HCT116 (cell line): ENCODE measurements at regions not wholly inside any gene's neighbourhood (a gene's known extent, or its start where the extent isn't known, plus 50 kb on each side); places are given as distances from the start of the nearest gene placed in this dataset.

Experiments used
- ATAC-seq: fragments of 200-7000 bp; cut with Tn5 transposase; 2 replicates; pipeline ENCODE4 v1.9.1; 2020; ENCODE audit warnings: mild to moderate bottlenecking, moderate library complexity
- BruUV-seq: library from RNA; stranded (reverse); fragments of 400-500 nt; replicated peaks from 2 replicates; lab custom pipeline; 2021; lab: Mats Ljungman, UMichigan
- CTCF ChIA-PET: fragments of 300-600 bp; sonication (Branson Sonifier 250); formaldehyde crosslinking; loops from one replicate; lab custom pipeline; 2021; ENCODE audit warnings: antibody characterized with exemption; lab: Charles Lee
- POLR2A ChIA-PET: fragments of 300-600, 350-600 bp; sonication (Branson Sonifier 250); formaldehyde crosslinking; loops from one replicate; lab custom pipeline; 2021; ENCODE audit warnings: antibody characterized with exemption; lab: Charles Lee
- RAD21 ChIA-PET, 2 experiments: fragments of 300-600 bp; sonication (Branson Sonifier 250); formaldehyde crosslinking; loops; one replicate each; lab custom pipeline; 2023; ENCODE audit warnings: low total read pairs in 2 of 2; ENCODE audit not compliant: uncharacterized antibody in 2 of 2, unreplicated experiment in 2 of 2, low non-redundant PET in 1 of 2; lab: Charles Lee
- DNase-seq: peaks from one replicate; pipeline ENCODE4 v3.0.0-alpha.2; 2010; ENCODE audit warnings: low read depth, low spot score
- H2AFZ ChIP-seq: fragments of 200-600 bp; shearing (Covaris generic), sonication (generic); 2 replicates; pipeline ENCODE4 v1.6.1; 2017; ENCODE audit warnings: low read depth, mixed run types, mixed read lengths, antibody characterized with exemption, low read length; ENCODE audit not compliant: poor library complexity, severe bottlenecking
- H3K27ac ChIP-seq: 2 replicates; pipeline ENCODE4 v1.5.1; 2012; ENCODE audit warnings: low read depth, low read length
- H3K27me3 ChIP-seq: fragments of 200-600 bp; sonication (generic); 2 replicates; pipeline ENCODE4 v1.6.1; 2016; ENCODE audit warnings: mixed run types, low read length, mixed read lengths; ENCODE audit not compliant: insufficient read depth
- H3K36me3 ChIP-seq, 2 experiments: fragments of 200-500 bp in 1 of 2; fragments of 200-600 bp in 1 of 2; sonication (Bioruptor generic) in 1 of 2; sonication (generic) in 1 of 2; 2 replicates each; pipeline versions ENCODE4 v1.5.1 to v1.6.1; 2014 to 2016; ENCODE audit warnings: low read length in 2 of 2, inconsistent platforms in 1 of 2, mixed read lengths in 1 of 2, mixed run types in 1 of 2; ENCODE audit not compliant: insufficient read depth in 2 of 2, control insufficient read depth in 1 of 2
- H3K4me1 ChIP-seq, 2 experiments: fragments of 200-600 bp in 1 of 2; sonication (generic) in 1 of 2; 2 replicates each; pipeline versions ENCODE4 v1.5.1 to v1.6.1; 2012 to 2017; ENCODE audit warnings: low read length in 2 of 2, inconsistent platforms in 1 of 2, mild to moderate bottlenecking in 1 of 2, mixed read lengths in 1 of 2, mixed run types in 1 of 2, moderate library complexity in 1 of 2; ENCODE audit not compliant: insufficient read depth in 2 of 2, control insufficient read depth in 1 of 2
- H3K4me2 ChIP-seq: fragments of 200-600 bp; sonication (generic); 2 replicates; pipeline ENCODE4 v1.6.1; 2017; ENCODE audit warnings: mixed run types, low read length, mixed read lengths
- H3K4me3 ChIP-seq, 2 experiments: fragments of 200-600 bp in 1 of 2; sonication (generic) in 1 of 2; replicated peaks in 1 of 2; 2 replicates each; pipeline ENCODE4 v1.5.1; 2011 to 2016; ENCODE audit warnings: low read length in 2 of 2, control low read depth in 1 of 2, low read depth in 1 of 2, mild to moderate bottlenecking in 1 of 2, mixed read lengths in 1 of 2, mixed run types in 1 of 2
- H3K79me2 ChIP-seq: fragments of 200-600 bp; sonication (generic); 2 replicates; pipeline ENCODE4 v1.6.1; 2017; ENCODE audit warnings: mild to moderate bottlenecking, mixed run types, low read length, moderate library complexity, mixed read lengths; ENCODE audit not compliant: insufficient read depth
- H3K9ac ChIP-seq: fragments of 200-600 bp; sonication (generic); 2 replicates; pipeline ENCODE4 v1.6.1; 2016; ENCODE audit warnings: low read length, mixed read lengths
- H3K9me2 ChIP-seq: fragments of 200-600 bp; sonication (generic), shearing (Covaris generic); 2 replicates; pipeline ENCODE4 v1.6.1; 2017; ENCODE audit warnings: mixed run types, mild to moderate bottlenecking, moderate library complexity; ENCODE audit not compliant: insufficient read depth
- H3K9me3 ChIP-seq, 2 experiments: fragments of 200-500 bp in 1 of 2; fragments of 200-600 bp in 1 of 2; sonication (Bioruptor generic) in 1 of 2; sonication (generic) in 1 of 2; 2 replicates each; pipeline ENCODE4 v1.6.1; 2014 to 2017; ENCODE audit warnings: low read length in 2 of 2, mixed read lengths in 2 of 2, inconsistent platforms in 1 of 2, low read depth in 1 of 2, mild to moderate bottlenecking in 1 of 2, mixed run types in 1 of 2, moderate library complexity in 1 of 2; ENCODE audit not compliant: control insufficient read depth in 1 of 2, insufficient read depth in 1 of 2
- H4K20me1 ChIP-seq: fragments of 200-600 bp; sonication (generic), shearing (Covaris generic); 2 replicates; pipeline ENCODE4 v1.6.1; 2017; ENCODE audit warnings: mixed run types, mild to moderate bottlenecking, moderate library complexity; ENCODE audit not compliant: insufficient read depth
- ATF3 ChIP-seq: IDR thresholded peaks from 2 replicates; pipeline ENCODE4 v1.6.1; 2012
- CBX3 ChIP-seq: IDR thresholded peaks from 2 replicates; pipeline ENCODE4 v1.6.1; 2012; ENCODE audit warnings: low read depth
- CEBPB ChIP-seq: IDR thresholded peaks from 2 replicates; pipeline ENCODE4 v1.6.1; 2012; ENCODE audit warnings: low read depth
- EGR1 ChIP-seq: IDR thresholded peaks from 2 replicates; pipeline ENCODE4 v1.6.1; 2012; ENCODE audit warnings: low read depth
- ELF1 ChIP-seq: IDR thresholded peaks from 2 replicates; pipeline ENCODE4 v1.6.1; 2012; ENCODE audit warnings: low read depth, borderline replicate concordance
- EZH2 ChIP-seq: fragments of 200-600 bp; sonication (generic); IDR thresholded peaks from 2 replicates; pipeline ENCODE4 v1.6.1; 2017; ENCODE audit warnings: antibody characterized with exemption, mixed run types
- FOSL1 ChIP-seq: IDR thresholded peaks from 2 replicates; pipeline ENCODE4 v1.6.1; 2012; ENCODE audit warnings: low read depth
- JUND ChIP-seq: IDR thresholded peaks from 2 replicates; pipeline ENCODE4 v1.6.1; 2012
- POLR2A ChIP-seq: IDR thresholded peaks from 2 replicates; pipeline ENCODE4 v1.7.0; 2011; ENCODE audit warnings: borderline replicate concordance; ENCODE audit not compliant: insufficient read depth, insufficient read length; ENCODE audit errors: extremely low read depth
- POLR2AphosphoS5 ChIP-seq: IDR thresholded peaks from 2 replicates; pipeline ENCODE4 v1.6.1; 2011; ENCODE audit warnings: mild to moderate bottlenecking, low read depth, low read length, moderate library complexity
- SIN3A ChIP-seq: IDR thresholded peaks from 2 replicates; pipeline ENCODE4 v1.6.1; 2012; ENCODE audit warnings: low read depth
- SRF ChIP-seq: IDR thresholded peaks from 2 replicates; pipeline ENCODE4 v1.6.1; 2012; ENCODE audit warnings: low read depth
- TCF7L2 ChIP-seq: IDR thresholded peaks from 2 replicates; pipeline ENCODE4 v1.7.0; 2011; ENCODE audit warnings: borderline replicate concordance, inconsistent platforms; ENCODE audit not compliant: insufficient read depth, insufficient read length; ENCODE audit errors: extremely low read depth
- YY1 ChIP-seq: IDR thresholded peaks from 2 replicates; pipeline ENCODE4 v1.6.1; 2011; ENCODE audit warnings: low read length, low read depth, moderate library complexity, mild to moderate bottlenecking; ENCODE audit not compliant: insufficient replicate concordance; ENCODE audit errors: extremely low read depth
- ZFX ChIP-seq: fragments of 450-650 bp; IDR thresholded peaks from 2 replicates; pipeline ENCODE4 v1.6.1; 2017
- ZNF274 ChIP-seq: fragments of 200-500 bp; sonication (Bioruptor generic); IDR thresholded peaks from 2 replicates; pipeline ENCODE4 v1.6.1; 2014; ENCODE audit warnings: mild to moderate bottlenecking, low read depth, low read length, inconsistent platforms
- intact Hi-C: fragments of 100-400 bp; cut with micrococcal nuclease; formaldehyde crosslinking; loops from 2 replicates; pipeline ENCODE4 v1.10.0; 2022
- TF ChIP-seq, protein P1 (sequence below): IDR thresholded peaks from 2 replicates; pipeline ENCODE4 v1.6.1; 2011; ENCODE audit warnings: mild to moderate bottlenecking, low read length, moderate library complexity; ENCODE audit not compliant: insufficient replicate concordance; ENCODE audit errors: extremely low read depth
- TF ChIP-seq, protein P2 (sequence below): IDR thresholded peaks from 2 replicates; pipeline ENCODE4 v1.6.1; 2012; ENCODE audit warnings: low read depth
- TF ChIP-seq, protein P3 (sequence below), 3 experiments: fragments of 200-600 bp in 1 of 3; sonication (generic) in 1 of 3; IDR thresholded peaks in 2 of 3; conservative IDR thresholded peaks in 1 of 3; 2 replicates each; pipeline ENCODE4 v1.5.1; 2012 to 2017; ENCODE audit warnings: low read depth in 2 of 3, low read length in 2 of 3, antibody characterized with exemption in 1 of 3, borderline replicate concordance in 1 of 3, control low read depth in 1 of 3, mild to moderate bottlenecking in 1 of 3, mixed read lengths in 1 of 3, mixed run types in 1 of 3, moderate library complexity in 1 of 3; ENCODE audit not compliant: insufficient read depth in 1 of 3
- TF ChIP-seq, protein P4 (sequence below): IDR thresholded peaks from 2 replicates; pipeline ENCODE4 v1.6.1; 2012

DNA sequence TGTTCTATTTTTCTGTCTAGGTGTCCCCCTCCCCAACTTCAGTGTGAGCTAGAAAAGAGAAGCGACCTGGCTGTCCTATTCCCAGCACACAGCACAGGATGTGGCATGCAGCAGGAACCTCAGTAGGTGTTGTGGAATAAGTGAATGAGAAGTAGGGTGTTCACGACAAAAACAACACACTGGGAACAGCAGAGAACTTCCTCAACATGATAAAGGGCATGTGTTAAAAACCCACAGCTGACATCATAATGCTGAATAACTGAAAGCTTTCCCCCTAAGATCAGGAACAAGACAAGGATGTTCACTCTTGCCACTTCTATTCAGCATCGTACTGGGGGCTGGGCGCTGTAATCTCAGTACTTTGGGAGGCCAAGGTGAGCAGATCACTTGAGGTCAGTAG, 155.6 kb upstream of the ZNF618 start:
- H3K9me2 ChIP-seq, result no peaks in the 10 kb centered on the region
- CTCF ChIA-PET, result no interaction called here
- no TSS peak for BruUV-seq
- no peaks in the 10 kb centered on the region for H3K27me3 ChIP-seq
- no peaks in the 10 kb centered on the region for H3K36me3 ChIP-seq
- no peak overlapping the region for H3K4me3 ChIP-seq
- DNase-seq, result no peak
- no peaks in the 10 kb centered on the region for H3K79me2 ChIP-seq
- ATAC-seq, result no peak
- TF ChIP-seq, protein P1, sequence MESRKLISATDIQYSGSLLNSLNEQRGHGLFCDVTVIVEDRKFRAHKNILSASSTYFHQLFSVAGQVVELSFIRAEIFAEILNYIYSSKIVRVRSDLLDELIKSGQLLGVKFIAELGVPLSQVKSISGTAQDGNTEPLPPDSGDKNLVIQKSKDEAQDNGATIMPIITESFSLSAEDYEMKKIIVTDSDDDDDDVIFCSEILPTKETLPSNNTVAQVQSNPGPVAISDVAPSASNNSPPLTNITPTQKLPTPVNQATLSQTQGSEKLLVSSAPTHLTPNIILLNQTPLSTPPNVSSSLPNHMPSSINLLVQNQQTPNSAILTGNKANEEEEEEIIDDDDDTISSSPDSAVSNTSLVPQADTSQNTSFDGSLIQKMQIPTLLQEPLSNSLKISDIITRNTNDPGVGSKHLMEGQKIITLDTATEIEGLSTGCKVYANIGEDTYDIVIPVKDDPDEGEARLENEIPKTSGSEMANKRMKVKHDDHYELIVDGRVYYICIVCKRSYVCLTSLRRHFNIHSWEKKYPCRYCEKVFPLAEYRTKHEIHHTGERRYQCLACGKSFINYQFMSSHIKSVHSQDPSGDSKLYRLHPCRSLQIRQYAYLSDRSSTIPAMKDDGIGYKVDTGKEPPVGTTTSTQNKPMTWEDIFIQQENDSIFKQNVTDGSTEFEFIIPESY, result no peak
- no peak for TF ChIP-seq EZH2
- TF ChIP-seq, protein P2, sequence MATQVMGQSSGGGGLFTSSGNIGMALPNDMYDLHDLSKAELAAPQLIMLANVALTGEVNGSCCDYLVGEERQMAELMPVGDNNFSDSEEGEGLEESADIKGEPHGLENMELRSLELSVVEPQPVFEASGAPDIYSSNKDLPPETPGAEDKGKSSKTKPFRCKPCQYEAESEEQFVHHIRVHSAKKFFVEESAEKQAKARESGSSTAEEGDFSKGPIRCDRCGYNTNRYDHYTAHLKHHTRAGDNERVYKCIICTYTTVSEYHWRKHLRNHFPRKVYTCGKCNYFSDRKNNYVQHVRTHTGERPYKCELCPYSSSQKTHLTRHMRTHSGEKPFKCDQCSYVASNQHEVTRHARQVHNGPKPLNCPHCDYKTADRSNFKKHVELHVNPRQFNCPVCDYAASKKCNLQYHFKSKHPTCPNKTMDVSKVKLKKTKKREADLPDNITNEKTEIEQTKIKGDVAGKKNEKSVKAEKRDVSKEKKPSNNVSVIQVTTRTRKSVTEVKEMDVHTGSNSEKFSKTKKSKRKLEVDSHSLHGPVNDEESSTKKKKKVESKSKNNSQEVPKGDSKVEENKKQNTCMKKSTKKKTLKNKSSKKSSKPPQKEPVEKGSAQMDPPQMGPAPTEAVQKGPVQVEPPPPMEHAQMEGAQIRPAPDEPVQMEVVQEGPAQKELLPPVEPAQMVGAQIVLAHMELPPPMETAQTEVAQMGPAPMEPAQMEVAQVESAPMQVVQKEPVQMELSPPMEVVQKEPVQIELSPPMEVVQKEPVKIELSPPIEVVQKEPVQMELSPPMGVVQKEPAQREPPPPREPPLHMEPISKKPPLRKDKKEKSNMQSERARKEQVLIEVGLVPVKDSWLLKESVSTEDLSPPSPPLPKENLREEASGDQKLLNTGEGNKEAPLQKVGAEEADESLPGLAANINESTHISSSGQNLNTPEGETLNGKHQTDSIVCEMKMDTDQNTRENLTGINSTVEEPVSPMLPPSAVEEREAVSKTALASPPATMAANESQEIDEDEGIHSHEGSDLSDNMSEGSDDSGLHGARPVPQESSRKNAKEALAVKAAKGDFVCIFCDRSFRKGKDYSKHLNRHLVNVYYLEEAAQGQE, result no peak
- TF ChIP-seq JUND, result no peak
- no peak for TF ChIP-seq CBX3
- TF ChIP-seq YY1, result no peak
- TF ChIP-seq, protein P3, sequence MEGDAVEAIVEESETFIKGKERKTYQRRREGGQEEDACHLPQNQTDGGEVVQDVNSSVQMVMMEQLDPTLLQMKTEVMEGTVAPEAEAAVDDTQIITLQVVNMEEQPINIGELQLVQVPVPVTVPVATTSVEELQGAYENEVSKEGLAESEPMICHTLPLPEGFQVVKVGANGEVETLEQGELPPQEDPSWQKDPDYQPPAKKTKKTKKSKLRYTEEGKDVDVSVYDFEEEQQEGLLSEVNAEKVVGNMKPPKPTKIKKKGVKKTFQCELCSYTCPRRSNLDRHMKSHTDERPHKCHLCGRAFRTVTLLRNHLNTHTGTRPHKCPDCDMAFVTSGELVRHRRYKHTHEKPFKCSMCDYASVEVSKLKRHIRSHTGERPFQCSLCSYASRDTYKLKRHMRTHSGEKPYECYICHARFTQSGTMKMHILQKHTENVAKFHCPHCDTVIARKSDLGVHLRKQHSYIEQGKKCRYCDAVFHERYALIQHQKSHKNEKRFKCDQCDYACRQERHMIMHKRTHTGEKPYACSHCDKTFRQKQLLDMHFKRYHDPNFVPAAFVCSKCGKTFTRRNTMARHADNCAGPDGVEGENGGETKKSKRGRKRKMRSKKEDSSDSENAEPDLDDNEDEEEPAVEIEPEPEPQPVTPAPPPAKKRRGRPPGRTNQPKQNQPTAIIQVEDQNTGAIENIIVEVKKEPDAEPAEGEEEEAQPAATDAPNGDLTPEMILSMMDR (IDR thresholded peaks at IDR 0.05 in 2 of 3, conservative IDR thresholded peaks at IDR 0.05 in 1 of 3; ENCODE audit: borderline replicate concordance in 1 of 3, insufficient read depth in 1 of 3, low read depth in 2 of 3, low read length in 2 of 3), result no peak
- TF ChIP-seq, protein P4, sequence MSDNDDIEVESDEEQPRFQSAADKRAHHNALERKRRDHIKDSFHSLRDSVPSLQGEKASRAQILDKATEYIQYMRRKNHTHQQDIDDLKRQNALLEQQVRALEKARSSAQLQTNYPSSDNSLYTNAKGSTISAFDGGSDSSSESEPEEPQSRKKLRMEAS, result no peak
- TF ChIP-seq ELF1, result no peak
- TF ChIP-seq POLR2AphosphoS5, result no peak
- no peak for TF ChIP-seq CEBPB
- no peak for TF ChIP-seq FOSL1
- TF ChIP-seq SIN3A, result no peak
- TF ChIP-seq ZFX, result no peak
- no peak for TF ChIP-seq EGR1
- TF ChIP-seq ZNF274, result no peak
- no peak for TF ChIP-seq ATF3
- no peak for TF ChIP-seq SRF
- no peak for TF ChIP-seq TCF7L2
- TF ChIP-seq POLR2A, result no peak
- H3K4me1 ChIP-seq, result no peaks in the 10 kb centered on the region
- no peaks in the 10 kb centered on the region for H3K9me3 ChIP-seq
- POLR2A ChIA-PET, result no interaction called here
- H3K4me2 ChIP-seq, result no peak overlapping the region
- RAD21 ChIA-PET, result no interaction called here
- H2AFZ ChIP-seq, result no peak overlapping the region
- no peak overlapping the region for H3K9ac ChIP-seq
- no peak overlapping the region for H3K27ac ChIP-seq
- no peaks in the 10 kb centered on the region for H4K20me1 ChIP-seq
- intact Hi-C loops, result no loop called here
